GM23338 (cell line): ENCODE measurements at regions not wholly inside any gene's neighbourhood (a gene's known extent, or its start where the extent isn't known, plus 50 kb on each side); places are given as distances from the start of the nearest gene placed in this dataset.

Source experiments
- ATAC-seq: fragments of 200-7000 bp; cut with Tn5 transposase; 3 replicates; pipeline ENCODE4 v1.9.1; 2020
- DNase-seq: peaks from one replicate; pipeline ENCODE4 v3.0.0-alpha.2; 2015; ENCODE audit warnings: low spot score
- H2AFZ ChIP-seq: fragments of 200-600 bp; sonication (generic); 2 replicates; pipeline ENCODE4 v1.8.0; 2016; ENCODE audit warnings: antibody characterized with exemption, mild to moderate bottlenecking, moderate library complexity
- H3F3A ChIP-seq: fragments of 200-600 bp; sonication (generic); replicated peaks from 2 replicates; pipeline ENCODE4 v1.8.0; 2017; ENCODE audit warnings: antibody characterized with exemption, mixed run types, low read depth
- H3K27ac ChIP-seq: fragments of 200-600 bp; sonication (generic); 2 replicates; pipeline ENCODE4 v1.6.1; 2016; ENCODE audit warnings: low read depth
- H3K27me3 ChIP-seq: fragments of 200-600 bp; sonication (generic); 2 replicates; pipeline ENCODE4 v1.8.0; 2016; ENCODE audit warnings: mild to moderate bottlenecking, mixed run types, moderate library complexity; ENCODE audit not compliant: insufficient read depth
- H3K36me3 ChIP-seq: fragments of 200-600 bp; sonication (generic); 2 replicates; pipeline ENCODE4 v1.8.0; 2016; ENCODE audit warnings: mild to moderate bottlenecking; ENCODE audit not compliant: insufficient read depth
- H3K4me1 ChIP-seq: fragments of 200-600 bp; sonication (generic); 2 replicates; pipeline ENCODE4 v1.8.0; 2016; ENCODE audit warnings: mild to moderate bottlenecking, moderate library complexity; ENCODE audit not compliant: insufficient read depth
- H3K4me2 ChIP-seq: fragments of 200-600 bp; sonication (generic); 2 replicates; pipeline ENCODE4 v1.7.1; 2017; ENCODE audit warnings: mixed run types
- H3K4me3 ChIP-seq: fragments of 200-600 bp; sonication (generic); 2 replicates; pipeline ENCODE4 v1.6.1; 2016; ENCODE audit warnings: mixed run types
- H3K79me2 ChIP-seq: fragments of 200-600 bp; sonication (generic); replicated peaks from 2 replicates; pipeline ENCODE4 v1.8.0; 2017; ENCODE audit warnings: mild to moderate bottlenecking; ENCODE audit not compliant: insufficient read depth
- H3K9me2 ChIP-seq: fragments of 200-600 bp; sonication (generic); 2 replicates; pipeline ENCODE4 v1.8.0; 2017; ENCODE audit not compliant: insufficient read depth
- H4K20me1 ChIP-seq: fragments of 200-600 bp; sonication (generic); replicated peaks from 2 replicates; pipeline ENCODE4 v1.8.0; 2017; ENCODE audit warnings: mild to moderate bottlenecking; ENCODE audit not compliant: insufficient read depth
- H3K27ac Mint-ChIP-seq: 2 replicates; pipeline ENCODE4 v1.8.0; 2020; ENCODE audit warnings: inconsistent platforms, mild to moderate bottlenecking, moderate library complexity, mixed read lengths
- H3K27me3 Mint-ChIP-seq: 3 replicates; pipeline ENCODE4 v1.8.0; 2022; ENCODE audit warnings: low read depth, mild to moderate bottlenecking, moderate library complexity, mixed read lengths, inconsistent platforms; ENCODE audit not compliant: insufficient read depth, poor library complexity
- H3K36me3 Mint-ChIP-seq: 3 replicates; pipeline ENCODE4 v1.8.0; 2021; ENCODE audit warnings: low read depth, mild to moderate bottlenecking, inconsistent platforms, moderate library complexity, mixed read lengths
- H3K4me1 Mint-ChIP-seq: 3 replicates; pipeline ENCODE4 v1.8.0; 2020; ENCODE audit warnings: mild to moderate bottlenecking, inconsistent platforms, mixed read lengths
- H3K4me3 Mint-ChIP-seq: 3 replicates; pipeline ENCODE4 v1.8.0; 2021; ENCODE audit warnings: moderate library complexity, mild to moderate bottlenecking, inconsistent platforms, mixed read lengths
- H3K9me3 Mint-ChIP-seq: 3 replicates; pipeline ENCODE4 v1.8.0; 2020; ENCODE audit warnings: moderate library complexity, mild to moderate bottlenecking, inconsistent platforms, mixed read lengths
- EZH2 ChIP-seq: fragments of 200-600 bp; sonication (generic); IDR thresholded peaks from one replicate; pipeline ENCODE4 v1.8.0; 2017; ENCODE audit warnings: antibody characterized with exemption, mild to moderate bottlenecking, low read depth; ENCODE audit not compliant: unreplicated experiment
- EZH2phosphoT487 ChIP-seq: fragments of 200-600 bp; sonication (generic); IDR thresholded peaks from one replicate; pipeline ENCODE4 v1.8.1; 2018; ENCODE audit warnings: antibody characterized with exemption; ENCODE audit not compliant: unreplicated experiment
- JUNB ChIP-seq: IDR thresholded peaks from one replicate; pipeline ENCODE4 v1.6.1; 2016; ENCODE audit warnings: antibody characterized with exemption; ENCODE audit not compliant: unreplicated experiment
- STAT1 ChIP-seq: IDR thresholded peaks from one replicate; pipeline ENCODE4 v1.6.1; 2016; ENCODE audit warnings: antibody characterized with exemption; ENCODE audit not compliant: unreplicated experiment
- ZNF114 ChIP-seq: fragments of 250-450 bp; sonication (Bioruptor Pico); IDR thresholded peaks from 2 replicates; pipeline ENCODE4 v1.5.0; 2020; ENCODE audit warnings: mild to moderate bottlenecking, moderate library complexity
- ZNF331 ChIP-seq: fragments of 250-450 bp; sonication (Bioruptor Pico); IDR thresholded peaks from 2 replicates; pipeline ENCODE4 v1.5.0; 2020; ENCODE audit warnings: low read depth, mild to moderate bottlenecking, moderate library complexity
- TF ChIP-seq, protein P1 (sequence below): IDR thresholded peaks from one replicate; pipeline ENCODE4 v1.6.1; 2018; ENCODE audit warnings: antibody characterized with exemption; ENCODE audit not compliant: unreplicated experiment
- TF ChIP-seq, protein P2 (sequence below): IDR thresholded peaks from 2 replicates; pipeline ENCODE4 v1.6.1; 2016; ENCODE audit warnings: antibody characterized with exemption

DNA sequence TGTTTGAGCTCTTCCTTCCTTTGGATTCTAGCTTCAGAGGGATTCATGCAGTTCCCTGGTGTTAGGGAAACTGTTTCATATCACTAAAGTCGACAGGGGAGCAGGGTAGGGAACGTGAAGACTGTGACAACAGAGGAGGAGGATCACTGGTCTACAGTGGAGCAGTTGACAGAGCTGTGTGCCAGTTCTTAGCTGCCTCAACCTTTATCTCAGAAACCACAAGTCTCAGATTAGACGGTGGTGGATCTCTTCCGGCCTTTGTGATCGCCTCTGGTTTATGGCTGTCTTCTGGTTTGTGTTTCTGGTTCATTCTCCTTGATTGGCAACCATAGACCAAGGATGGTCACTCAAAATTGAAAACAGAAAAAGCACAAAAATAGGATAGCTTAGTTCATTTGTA, 538.9 kb upstream of the API5 start (continued):
- TF ChIP-seq EZH2 (no peak), ZNF331 (no peak)
- TF ChIP-seq, protein P1, sequence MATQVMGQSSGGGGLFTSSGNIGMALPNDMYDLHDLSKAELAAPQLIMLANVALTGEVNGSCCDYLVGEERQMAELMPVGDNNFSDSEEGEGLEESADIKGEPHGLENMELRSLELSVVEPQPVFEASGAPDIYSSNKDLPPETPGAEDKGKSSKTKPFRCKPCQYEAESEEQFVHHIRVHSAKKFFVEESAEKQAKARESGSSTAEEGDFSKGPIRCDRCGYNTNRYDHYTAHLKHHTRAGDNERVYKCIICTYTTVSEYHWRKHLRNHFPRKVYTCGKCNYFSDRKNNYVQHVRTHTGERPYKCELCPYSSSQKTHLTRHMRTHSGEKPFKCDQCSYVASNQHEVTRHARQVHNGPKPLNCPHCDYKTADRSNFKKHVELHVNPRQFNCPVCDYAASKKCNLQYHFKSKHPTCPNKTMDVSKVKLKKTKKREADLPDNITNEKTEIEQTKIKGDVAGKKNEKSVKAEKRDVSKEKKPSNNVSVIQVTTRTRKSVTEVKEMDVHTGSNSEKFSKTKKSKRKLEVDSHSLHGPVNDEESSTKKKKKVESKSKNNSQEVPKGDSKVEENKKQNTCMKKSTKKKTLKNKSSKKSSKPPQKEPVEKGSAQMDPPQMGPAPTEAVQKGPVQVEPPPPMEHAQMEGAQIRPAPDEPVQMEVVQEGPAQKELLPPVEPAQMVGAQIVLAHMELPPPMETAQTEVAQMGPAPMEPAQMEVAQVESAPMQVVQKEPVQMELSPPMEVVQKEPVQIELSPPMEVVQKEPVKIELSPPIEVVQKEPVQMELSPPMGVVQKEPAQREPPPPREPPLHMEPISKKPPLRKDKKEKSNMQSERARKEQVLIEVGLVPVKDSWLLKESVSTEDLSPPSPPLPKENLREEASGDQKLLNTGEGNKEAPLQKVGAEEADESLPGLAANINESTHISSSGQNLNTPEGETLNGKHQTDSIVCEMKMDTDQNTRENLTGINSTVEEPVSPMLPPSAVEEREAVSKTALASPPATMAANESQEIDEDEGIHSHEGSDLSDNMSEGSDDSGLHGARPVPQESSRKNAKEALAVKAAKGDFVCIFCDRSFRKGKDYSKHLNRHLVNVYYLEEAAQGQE: no peak

DNA sequence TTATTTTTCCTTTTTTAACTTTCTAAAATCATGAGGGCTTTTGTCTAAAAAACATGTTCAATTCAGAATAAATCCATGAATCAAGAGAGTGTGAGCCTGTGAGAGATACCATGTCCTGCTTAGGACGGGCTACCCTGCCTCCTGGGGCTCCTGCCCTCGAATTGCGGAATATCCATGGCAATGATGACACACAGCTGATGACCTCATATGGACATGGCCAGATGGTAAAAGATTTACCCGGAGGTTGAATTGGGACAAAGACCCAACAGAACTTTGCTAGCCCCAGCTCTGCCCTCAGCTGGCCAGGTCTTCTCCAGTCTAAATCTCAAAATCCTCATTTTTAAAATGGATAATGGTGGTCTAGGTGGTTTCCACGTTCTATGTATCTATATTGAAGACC, 538.1 kb upstream of the API5 start:
- no peak for TF ChIP-seq EZH2phosphoT487
- TF ChIP-seq, protein P2, sequence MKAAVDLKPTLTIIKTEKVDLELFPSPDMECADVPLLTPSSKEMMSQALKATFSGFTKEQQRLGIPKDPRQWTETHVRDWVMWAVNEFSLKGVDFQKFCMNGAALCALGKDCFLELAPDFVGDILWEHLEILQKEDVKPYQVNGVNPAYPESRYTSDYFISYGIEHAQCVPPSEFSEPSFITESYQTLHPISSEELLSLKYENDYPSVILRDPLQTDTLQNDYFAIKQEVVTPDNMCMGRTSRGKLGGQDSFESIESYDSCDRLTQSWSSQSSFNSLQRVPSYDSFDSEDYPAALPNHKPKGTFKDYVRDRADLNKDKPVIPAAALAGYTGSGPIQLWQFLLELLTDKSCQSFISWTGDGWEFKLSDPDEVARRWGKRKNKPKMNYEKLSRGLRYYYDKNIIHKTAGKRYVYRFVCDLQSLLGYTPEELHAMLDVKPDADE: no peak
- Histone ChIP-seq H2AFZ (no peak overlapping the region), H3K27me3 (no peaks in the 10 kb centered on the region), H3K9me2 (no peaks in the 10 kb centered on the region), H4K20me1 (no peaks in the 10 kb centered on the region), H3F3A (no peaks in the 10 kb centered on the region), H3K36me3 (no peaks in the 10 kb centered on the region), H3K4me1 (no peaks in the 10 kb centered on the region), H3K4me3 (no peak overlapping the region), H3K79me2 (no peaks in the 10 kb centered on the region), H3K4me2 (no peak overlapping the region), H3K27ac (no peak overlapping the region)
- H3K9me3 Mint-ChIP-seq: peaks cover 91% of the 10 kb centered on the region
- no peak for DNase-seq
- H3K4me3 Mint-ChIP-seq: no peak overlapping the region
- peaks cover 10% of the 10 kb centered on the region for H3K36me3 Mint-ChIP-seq
- no peaks in the 10 kb centered on the region for H3K4me1 Mint-ChIP-seq
- no peaks in the 10 kb centered on the region for H3K27me3 Mint-ChIP-seq
- H3K27ac Mint-ChIP-seq: no peak overlapping the region
- ATAC-seq: no peak

DNA sequence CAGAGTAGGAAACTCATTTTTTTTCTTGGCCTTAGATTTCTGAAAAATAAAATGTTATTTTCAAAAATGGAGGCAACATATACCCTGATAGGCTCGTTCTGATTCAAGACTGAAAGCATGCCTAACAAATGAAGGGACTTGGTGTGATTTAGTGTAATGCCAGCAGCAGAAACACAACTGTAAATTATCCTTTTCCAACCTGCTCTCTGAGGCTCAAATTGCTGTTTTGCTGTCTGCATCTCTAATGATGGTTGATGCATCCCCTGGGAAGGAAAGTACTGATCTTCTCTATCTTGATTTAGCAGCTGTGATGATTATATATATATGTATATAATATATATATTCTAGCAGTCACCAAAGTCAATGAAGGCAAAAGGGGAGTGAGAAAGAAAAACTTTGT, 537.2 kb upstream of the API5 start:
- no peak overlapping the region for H3K27ac ChIP-seq
- H3F3A ChIP-seq: no peaks in the 10 kb centered on the region
- H3K27me3 ChIP-seq: no peaks in the 10 kb centered on the region
- Mint-ChIP-seq H3K4me3 (no peak overlapping the region), H3K27ac (no peak overlapping the region), H3K36me3 (peaks cover 10% of the 10 kb centered on the region), H3K27me3 (no peaks in the 10 kb centered on the region), H3K9me3 (peaks cover 89% of the 10 kb centered on the region), H3K4me1 (no peaks in the 10 kb centered on the region)
- H3K36me3 ChIP-seq: no peaks in the 10 kb centered on the region
- TF ChIP-seq JUNB: no peak
- TF ChIP-seq STAT1: no peak
- no peak for TF ChIP-seq ZNF114 (CRISPR knock-in tag)
- TF ChIP-seq EZH2: no peak
- no peak for TF ChIP-seq EZH2phosphoT487
- no peak overlapping the region for H3K4me2 ChIP-seq
- H3K9me2 ChIP-seq: no peaks in the 10 kb centered on the region
- no peak overlapping the region for H3K4me3 ChIP-seq
- H4K20me1 ChIP-seq: no peaks in the 10 kb centered on the region
- no peaks in the 10 kb centered on the region for H3K4me1 ChIP-seq
- DNase-seq (no peak), ATAC-seq (no peak)
- H2AFZ ChIP-seq: no peak overlapping the region
- H3K79me2 ChIP-seq: no peaks in the 10 kb centered on the region
